NCI-H2081 (cell line): ENCODE measurements at regions not wholly inside any gene's neighbourhood (a gene's known extent, or its start where the extent isn't known, plus 50 kb on each side); places are given as distances from the start of the nearest gene placed in this dataset.

Experiments used
- DNase-seq, 2 experiments: peaks; one replicate each; lab custom pipeline; 2025; lab: John Stamatoyannopoulos, UW

DNA sequence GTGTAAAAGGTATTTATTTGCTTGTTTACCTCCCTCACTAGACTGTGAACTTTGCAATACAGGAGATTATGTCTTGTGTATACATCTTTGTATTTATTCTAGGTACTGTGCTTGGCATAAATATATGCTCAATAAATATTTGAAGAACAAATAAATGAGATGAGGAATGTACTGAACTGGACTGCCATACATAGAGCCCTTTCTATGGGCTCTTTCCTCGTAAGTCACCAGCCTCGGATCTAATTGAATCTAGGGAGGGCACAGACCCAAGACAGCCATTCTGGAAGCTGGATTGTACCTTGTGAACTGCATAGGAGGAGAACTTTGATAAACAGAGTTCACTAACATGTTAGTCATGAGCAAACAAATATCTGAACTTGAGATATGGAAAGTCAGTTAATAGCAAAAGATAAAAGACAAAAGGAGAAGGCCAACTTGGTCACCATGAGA, 503.9 kb downstream of the INSC start:
- no peak for DNase-seq

DNA sequence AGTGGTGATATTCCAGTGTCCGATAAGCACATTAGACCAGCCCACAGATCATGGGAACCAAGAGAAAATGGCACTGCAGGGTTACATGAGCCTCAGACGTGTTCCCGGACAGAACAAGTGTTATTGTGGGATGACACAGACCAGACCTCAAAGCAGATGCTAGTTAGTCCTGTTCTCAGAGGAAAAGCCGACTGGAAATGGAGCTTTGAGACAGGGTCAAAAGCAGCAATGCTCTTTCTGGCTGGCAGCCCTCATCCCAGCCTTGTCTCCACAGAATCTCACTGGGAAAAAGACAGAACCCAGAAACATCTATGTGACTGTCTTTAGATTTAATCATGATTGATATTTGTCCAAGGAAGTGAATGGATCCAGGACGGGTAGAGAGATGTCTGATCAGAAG, 506.8 kb downstream of the INSC start:
- no peak for DNase-seq

DNA sequence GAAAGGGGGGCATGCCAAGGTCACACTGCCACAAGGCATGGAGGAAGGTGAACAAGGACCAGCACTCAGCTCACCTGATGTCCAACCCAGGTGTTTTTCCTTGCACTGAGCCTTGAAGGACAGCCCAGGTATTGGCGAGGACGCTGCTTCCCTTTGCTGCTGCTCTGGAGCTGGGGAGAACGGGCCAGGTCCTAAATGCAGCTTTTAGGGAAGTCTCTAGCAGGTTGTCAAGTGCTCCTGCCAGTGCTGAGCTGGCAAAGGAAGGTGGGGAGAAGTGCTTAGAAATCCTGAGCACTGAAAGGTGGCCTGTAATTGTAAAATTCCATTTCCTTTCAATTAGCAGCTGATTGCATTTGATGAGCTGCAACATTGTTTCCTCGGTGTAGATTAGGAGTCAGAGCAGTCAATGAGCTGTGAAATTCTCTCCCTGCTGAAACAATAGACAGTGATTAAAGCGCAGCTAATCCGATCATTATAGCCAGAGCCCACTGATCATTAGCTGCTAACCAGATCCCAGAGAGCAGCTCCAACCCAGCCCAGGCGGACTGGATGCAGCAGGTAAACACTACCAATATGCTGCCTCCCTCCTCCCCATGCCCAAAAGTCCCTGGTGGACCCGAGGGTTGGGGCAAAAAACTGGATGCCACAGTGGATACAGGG, 507.6 kb downstream of the INSC start:
- no peak for DNase-seq

DNA sequence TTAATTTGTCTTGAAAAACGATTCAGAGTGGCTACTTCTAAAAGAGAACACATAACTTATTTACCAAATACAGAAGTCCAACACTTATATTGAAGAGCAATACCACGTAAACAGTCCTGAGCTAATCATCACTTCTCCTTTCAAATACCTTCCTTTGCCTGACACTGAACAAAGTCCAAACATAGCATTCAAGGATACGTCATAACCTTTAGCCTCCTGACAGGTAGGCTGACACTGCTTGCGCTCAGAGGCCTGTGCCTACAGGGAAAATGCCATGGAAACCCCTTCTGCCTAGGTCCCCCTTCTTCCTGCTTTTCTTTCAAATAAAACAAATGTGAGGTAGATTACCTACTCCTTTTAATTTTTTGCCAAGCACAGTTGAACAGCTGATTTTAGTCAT, 510.0 kb downstream of the INSC start:
- DNase-seq, result no peak

DNA sequence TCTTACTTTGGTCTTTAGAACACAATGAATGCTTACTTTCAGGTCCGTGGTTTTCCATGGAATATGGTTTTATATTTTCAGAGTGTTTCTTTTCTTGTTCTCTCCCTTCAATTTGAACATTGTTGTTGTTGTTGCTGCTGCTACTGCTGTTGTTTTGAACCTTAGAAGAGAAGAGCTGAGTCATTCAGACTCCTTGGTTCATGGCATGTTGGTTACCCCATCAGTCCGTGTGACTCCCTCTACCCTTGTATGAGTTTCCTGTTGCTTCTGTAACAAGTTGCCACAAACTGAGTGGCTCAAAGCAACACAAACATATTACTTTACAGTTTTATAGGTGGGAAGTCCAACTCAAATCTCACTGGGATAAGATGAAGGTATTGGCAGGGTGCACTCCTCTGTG, 511.0 kb downstream of the INSC start:
- no peak for DNase-seq

DNA sequence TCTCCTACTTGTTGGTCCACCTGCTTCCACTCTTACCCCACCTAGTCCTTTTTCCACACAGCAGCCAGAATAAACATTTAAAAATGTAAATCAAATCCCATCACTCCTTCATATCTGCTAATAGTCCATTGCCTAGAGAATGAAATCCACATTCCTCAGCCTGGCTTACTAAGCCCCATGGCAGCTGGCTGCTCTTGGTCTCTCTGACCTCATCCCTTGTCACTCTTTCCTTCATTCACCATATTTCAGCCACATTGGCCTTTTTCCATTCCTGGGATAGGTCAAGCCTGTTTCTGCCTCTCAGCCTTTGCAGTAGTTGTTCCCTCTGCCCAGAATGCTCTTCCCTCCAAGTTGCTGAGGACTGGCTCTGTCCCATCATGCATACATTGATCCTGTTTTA, 512.8 kb downstream of the INSC start:
- no peak for DNase-seq

DNA sequence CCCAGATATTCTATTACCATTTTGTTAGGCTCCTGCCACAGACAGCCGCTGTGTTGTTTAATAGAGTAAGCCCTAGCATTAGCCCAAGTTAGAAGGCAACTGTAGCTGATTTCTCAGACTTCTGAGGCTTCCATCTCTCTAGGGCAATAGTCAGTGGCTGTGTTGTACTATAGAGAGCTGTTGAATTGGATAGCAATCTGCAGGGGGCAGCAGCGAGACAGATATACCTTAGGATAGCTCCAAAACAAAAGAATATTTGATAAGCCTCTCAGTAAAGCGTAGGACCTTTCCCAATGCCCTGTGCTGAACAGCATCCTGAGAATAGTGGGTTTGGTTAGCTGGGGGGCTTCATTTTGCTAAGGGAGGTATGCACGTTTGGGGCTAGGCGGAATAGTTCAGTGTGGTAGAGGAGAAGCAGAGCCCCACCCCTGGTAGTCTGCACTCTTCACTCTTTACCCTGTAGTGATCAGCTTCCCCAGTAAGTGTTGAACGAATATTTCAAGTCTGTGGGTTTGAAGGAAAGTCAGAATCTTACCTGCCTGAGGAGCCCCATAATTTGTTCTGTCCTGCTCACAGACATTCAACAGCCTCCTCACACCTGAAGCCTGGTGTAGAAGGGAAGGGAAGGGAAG, 515.1 kb downstream of the INSC start:
- DNase-seq, result no peak

DNA sequence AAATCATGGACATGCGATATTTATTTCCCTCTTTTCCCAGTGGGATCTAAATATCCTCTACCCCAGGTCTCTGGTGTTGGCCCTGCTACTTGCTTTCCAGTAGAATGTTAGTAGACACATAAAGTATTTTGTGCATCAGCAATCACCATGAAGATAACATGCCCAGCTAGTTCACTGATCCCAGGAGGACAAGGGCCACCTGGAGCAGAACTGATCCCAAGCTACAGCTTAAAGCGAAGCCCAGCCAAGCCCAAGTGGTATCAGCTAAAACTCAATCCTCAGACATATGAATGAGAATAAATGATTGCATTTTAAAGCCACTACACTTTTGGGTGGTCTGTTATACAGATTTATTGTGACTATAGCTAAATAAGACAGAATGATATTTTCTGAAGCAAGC, 516.2 kb downstream of the INSC start:
- no peak for DNase-seq

DNA sequence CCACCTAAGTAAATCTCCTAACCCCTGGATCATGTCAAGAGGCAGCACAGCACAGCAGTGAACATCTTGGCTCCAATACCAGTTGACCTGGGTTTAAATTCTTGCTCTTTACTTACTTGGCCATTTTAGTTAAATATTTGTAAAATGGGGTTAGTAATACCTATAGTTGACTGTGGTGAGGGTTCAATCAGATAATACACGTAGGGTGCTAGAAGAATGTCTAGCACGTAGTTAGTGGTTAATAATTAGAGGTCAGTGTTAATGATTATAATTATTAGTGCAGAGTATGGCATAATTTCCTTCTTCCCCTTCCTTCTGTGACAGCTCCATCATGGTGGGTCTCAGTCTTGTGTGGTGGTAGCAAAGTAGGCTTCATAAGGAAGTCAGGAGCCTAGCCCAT, 520.8 kb downstream of the INSC start:
- DNase-seq, result no peak

DNA sequence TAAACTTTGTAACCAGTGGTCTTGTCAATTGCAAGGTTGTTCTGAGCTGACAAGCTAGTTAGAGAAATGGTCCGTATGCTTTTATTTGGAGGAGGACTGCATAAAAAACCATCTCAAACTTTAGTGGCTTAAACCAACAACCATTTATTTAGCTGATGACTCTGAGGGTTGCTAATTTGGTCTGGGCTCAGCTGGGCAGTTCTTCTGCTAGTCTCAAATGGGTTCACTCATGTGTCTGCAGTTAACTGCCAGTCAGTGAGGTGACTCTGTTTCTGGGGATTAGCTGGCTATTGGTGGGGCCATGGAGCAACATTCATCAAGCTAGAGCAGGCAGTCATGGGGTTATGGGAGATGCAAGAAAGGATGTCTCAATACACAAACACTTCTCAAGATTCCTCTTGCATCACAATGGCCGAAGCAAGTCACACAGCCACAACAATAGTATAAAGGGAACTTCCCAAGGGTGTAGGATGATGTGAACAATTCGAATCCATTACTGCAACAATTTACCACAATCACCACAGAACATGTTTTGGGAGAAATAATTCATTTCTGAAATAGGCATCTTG, 521.9 kb downstream of the INSC start:
- no peak for DNase-seq

DNA sequence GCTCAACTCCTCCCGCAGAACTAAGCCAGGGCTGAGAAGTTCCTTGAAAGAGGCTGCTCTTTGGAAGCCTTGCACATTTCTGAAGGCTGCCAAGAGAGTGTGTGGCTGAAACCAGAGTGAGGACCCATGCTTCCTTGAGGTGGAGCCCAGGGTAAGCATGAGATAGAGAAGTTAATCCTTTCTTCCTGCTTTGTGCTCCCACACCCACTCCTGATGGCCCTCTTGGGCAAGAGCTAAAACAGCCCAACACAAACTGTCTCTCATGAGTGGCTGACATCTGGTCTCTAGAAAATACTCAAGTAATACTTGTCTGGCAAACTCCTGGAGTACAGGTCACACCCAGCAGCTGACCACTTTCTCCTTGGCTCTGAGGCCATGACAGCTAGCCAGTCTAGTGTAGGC, 523.7 kb downstream of the INSC start:
- no peak for DNase-seq

DNA sequence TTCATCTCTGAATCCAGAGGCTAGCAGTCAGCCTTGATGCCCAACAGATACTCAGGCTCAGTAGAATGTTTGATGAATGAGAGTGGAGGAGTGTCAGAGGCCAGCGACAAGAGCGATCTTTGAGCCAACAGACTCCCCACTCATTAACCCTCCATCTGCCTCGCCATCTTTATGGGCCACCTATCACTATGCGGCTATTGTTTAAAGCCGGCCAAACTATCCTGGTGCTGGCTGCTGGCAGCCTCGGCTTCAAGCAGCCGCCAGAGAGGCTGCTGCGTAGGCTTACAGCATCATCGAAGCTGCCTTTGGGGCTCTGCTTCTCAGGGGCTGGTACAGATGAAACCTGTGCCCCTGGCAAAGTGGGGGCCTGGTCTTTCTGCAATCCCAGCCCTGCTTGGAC, 525.6 kb downstream of the INSC start:
- DNase-seq, result no peak

DNA sequence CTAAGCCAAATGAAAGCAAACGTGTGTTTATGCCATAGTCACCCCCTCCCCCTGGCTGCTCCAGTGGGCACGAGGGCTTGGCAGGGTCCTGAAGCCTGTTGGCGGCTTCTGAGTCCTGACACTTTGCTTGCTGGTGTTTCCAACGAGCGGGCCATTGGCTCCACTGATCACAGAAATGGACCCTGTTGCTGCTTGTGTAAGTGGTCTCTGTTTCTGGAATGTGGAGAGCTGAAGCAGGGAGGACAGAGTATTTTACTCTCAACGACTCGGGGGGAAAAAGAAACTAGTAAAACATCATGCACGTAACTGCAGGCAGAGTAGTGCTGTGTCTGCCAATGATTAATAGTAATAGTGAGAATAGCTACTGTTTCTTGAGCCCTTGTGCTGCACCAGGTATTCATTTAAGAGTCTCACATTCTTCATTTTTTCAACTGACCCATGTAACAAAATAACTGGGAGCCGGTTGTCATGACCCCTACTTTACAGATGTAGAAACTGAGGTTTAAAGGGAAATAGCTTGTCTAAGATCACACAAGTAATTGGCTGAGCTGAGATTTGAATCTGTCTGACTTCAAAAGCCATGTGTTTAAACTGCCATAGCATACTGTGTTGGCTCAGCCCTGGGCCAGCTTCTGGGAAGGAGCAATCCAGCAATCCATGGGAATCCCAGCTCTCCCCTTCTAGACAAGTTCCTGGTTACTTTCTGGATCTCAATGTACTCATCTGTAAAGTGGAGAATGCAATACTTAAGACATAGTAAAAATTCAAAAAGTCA, 526.7 kb downstream of the INSC start:
- no peak for DNase-seq

DNA sequence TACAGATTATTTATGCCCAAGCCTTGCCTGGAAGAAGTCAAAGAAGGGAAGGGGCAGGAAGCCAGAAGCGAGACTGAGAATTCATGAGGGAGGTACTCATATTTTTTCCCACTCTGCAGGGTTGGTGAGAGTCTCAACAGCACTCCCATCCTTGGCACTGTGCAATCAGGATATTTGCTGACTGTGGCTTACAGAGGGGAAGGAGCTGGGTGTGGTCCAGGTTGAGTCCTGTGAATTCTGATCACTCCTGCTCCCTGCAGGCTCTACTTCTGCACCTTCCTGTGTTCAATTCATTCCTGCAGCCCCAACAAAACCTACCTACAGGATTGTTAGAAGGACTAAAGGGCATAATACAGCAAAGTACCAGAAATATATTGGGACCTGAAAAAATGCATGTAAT, 530.5 kb downstream of the INSC start:
- no peak for DNase-seq

DNA sequence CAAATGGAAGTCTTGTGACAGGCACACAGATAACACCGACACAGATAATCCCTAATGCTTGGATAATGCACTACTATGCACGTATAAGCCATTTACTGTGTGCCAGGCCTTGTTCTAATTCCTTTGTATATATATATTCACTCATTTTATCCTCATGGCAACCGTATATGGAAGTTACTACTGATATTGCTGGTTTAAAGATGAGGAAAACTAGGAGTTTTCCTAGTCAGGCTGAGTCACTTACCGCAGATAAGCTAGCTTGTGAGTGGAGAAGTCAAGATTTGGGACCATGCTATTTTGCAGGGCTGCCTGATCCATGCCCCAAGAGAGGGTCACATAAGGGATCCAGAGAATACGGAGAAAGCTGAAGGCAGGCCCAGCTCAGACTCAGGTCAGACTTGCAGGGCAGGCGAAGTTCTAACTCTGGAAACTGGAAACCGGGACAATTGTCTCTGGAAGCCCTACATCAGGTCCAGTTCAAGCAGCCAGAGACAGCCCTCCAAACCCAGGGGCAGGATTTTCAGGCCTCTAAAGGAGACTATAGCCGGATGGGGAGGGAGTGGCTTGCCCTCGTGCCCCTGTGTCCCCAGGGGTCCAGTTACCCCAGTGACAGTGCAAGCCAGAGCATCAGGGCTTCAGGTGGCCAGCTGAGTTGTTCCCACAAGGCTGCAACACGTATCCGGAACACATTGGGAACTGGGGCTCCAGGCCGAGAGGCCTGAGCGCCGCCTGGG, 534.8 kb downstream of the INSC start:
- DNase-seq, result no peak

DNA sequence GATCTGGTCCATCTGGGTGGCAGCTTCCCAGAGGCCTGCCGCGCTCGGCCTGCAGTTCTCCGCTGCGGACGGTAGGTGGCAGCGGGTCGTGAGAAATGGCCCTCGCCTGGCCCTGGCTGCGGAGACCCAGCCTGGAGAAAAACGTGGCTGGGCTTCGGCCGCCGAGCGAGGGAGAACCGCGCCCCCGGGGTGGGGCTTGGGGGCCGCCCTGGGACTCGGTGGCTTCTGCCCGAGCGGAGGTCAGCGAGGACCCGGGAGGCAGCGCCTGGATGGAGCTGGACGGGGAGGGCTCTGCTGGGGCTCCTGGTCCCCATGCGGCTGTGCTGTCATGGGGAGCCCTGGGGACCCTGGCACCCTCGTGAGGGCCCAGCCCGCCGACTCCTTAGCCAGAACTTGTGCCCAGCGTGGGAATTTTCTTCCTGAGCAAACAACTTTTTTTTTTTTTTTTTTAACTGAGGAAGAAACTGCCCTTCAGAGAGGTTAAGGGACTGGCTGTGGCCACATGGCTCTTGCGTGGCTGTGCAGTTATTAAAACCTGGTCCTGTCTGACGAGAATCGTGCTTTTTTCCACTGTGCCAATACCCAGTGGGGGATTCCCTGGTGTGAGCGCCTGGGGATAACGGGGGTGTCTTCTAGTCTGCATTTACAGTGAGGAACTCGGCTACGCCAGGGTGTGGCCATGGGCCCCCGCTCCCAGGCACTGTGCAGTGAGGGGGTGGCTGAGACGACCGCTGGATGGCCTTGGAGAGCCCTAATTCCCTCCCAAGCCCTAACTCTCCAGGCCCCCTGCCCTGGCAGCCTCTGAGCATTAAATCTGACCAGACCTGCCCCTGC, 535.6 kb downstream of the INSC start:
- DNase-seq, result peak; percentile 80 to 83

DNA sequence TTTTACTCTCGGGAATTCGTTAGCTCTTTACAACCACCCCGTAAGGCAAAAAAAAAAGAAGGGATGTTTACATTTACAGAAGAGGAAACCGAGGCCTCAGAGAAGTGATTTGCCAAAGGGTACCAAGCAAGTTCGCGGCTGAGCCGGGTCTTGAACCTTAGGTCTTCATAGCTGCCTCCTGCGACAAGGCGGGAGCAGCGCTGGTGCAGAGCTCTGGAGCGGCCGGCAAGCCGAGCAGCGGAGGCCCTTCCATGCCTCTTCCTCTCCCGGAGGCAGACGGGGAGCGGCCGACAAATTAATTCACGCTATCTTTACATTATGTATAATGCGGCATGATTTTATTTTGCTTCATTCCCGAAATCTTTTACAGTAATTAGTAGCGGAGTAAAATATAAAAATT, 536.3 kb downstream of the INSC start:
- DNase-seq, result no peak

DNA sequence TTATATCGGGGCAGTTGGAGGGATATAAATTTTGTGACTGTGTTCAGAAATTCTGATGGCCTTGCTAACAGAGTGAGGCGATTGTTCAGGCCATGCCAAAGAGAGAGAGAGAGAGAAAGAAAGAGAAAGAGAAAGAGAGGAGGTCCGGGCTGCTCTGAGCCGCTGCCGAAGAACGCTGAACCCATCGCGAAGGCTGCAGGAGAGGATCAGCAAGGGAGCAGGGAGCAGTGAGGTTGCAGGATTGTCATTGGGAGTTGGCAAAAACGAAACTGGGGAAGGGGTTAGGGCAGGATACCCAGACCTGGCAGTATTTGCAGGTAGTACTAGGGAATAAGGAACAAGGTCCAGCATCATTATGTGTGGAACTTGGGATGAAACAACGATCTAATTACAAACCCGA, 537.1 kb downstream of the INSC start:
- no peak for DNase-seq

DNA sequence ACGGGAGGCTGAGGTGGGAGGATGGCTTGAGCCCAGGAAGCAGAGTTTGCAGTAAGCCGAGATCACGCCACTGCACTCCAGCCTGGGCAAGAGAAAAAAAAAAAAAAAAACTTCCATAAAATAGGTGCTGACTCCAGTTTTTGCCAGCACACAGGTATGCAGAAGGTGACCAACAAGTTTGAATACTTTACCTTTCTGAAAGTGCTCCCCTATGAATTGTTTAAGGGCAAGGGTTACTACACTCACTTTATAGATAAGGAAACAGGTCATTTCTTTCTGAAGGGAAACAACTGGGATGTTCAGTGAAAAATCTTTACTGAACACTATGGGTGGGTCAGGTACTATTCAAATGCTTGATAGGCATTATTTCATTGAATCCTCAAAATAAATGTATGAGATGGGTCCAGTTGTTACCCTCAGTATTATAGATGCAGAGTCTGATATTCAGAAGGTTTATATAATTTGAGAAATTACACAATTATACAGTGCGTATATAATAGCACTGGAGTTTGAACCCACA, 538.5 kb downstream of the INSC start:
- no peak for DNase-seq

DNA sequence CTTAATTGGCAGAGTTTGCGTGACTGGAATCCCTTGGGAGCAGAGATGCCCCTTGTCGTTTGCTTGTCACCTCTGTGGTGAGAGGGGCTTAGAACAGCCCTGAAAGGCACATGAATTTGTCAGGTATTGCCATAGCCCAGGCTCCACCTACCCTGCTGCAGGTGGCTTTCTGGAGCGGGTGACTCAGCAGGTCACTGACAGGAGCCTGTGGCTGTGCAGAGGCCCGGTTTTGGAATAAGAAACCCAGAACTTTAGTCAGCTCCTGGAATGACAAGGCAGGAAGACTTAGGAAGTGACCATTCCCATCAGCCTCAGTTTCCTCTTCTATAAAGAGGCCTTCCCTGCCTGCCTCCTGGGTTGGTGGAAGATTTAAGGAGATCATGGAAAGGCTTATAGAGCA, 539.7 kb downstream of the INSC start:
- no peak for DNase-seq

DNA sequence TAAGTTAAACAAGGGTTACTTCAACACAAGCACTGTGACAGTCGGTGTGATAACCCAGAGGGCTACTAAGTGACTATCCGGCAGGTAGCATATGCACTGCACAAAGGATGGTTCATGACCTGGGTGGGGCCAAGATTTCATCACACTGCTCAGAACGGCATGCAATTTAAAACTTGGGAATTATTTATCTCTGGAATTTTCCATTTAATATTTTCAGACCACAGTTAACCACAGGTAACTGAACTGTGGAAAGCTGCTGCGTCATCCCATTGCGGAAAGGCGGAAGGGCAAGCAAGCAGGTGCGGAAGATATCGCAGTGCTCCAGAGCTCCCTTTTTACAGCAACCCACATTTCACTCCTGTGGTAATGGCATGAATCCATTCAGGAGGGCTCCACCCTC, 540.8 kb downstream of the INSC start:
- DNase-seq, result no peak
